HepG2 (cell line): ENCODE measurements at regions not wholly inside any gene's neighbourhood (a gene's known extent, or its start where the extent isn't known, plus 50 kb on each side); places are given as distances from the start of the nearest gene placed in this dataset.
A peak's percentile ranks its signal among the peaks of the same experiment; 100 is the strongest.

ENCODE experiments used
- ATAC-seq: fragments of 200-7000 bp; cut with Tn5 transposase; 3 replicates; pipeline ENCODE4 v1.9.1; 2020; ENCODE audit warnings: mild to moderate bottlenecking, moderate library complexity
- BruUV-seq: library from RNA; stranded (reverse); fragments of 400-500 nt; replicated peaks from 2 replicates; lab custom pipeline; 2021; lab: Mats Ljungman, UMichigan
- CTCF ChIA-PET: fragments of 300-600 bp; formaldehyde crosslinking; extraction: SDS; loops from one replicate; lab custom pipeline; 2021; ENCODE audit warnings: low total read pairs, inconsistent platforms, low intra/inter-chr PET ratio; lab: Yijun Ruan, JAX
- POLR2A ChIA-PET: fragments of 350-600 bp; sonication (Branson Sonifier 250); formaldehyde crosslinking; loops from one replicate; lab custom pipeline; 2020; ENCODE audit warnings: antibody characterized with exemption, inconsistent platforms; lab: Yijun Ruan, JAX
- DNase-seq: peaks from one replicate; pipeline ENCODE4 v3.0.0-alpha.2; 2015; ENCODE audit warnings: low spot score
- FAIRE-seq: peaks from 3 replicates; lab custom pipeline; 2011; peaks lifted over from hg19 to GRCh38; lab: Jason Lieb, UNC
- H2AFZ ChIP-seq: one replicate; pipeline ENCODE4 v1.6.1; 2011; ENCODE audit warnings: low read length, inconsistent platforms
- H3K27ac ChIP-seq: fragments of 300-600 bp; 3 replicates; pipeline ENCODE4 v1.8.0; 2011; ENCODE audit warnings: mixed run types, mild to moderate bottlenecking, mixed read lengths, low read length, inconsistent platforms; ENCODE audit not compliant: insufficient read depth; ENCODE audit errors: extremely low read length
- H3K27me3 ChIP-seq, 2 experiments: fragments of 200-600 bp in 1 of 2; 2 replicates in 1 of 2; 3 replicates in 1 of 2; pipeline versions ENCODE4 v1.6.0 to v1.8.0; 2011; ENCODE audit warnings: low read length in 2 of 2, mild to moderate bottlenecking in 2 of 2, moderate library complexity in 2 of 2, inconsistent platforms in 1 of 2; ENCODE audit not compliant: insufficient read depth in 2 of 2, control insufficient read depth in 1 of 2
- H3K36me3 ChIP-seq, 2 experiments: fragments of 200-600 bp in 1 of 2; replicated peaks in 1 of 2; 2 replicates in 1 of 2; 3 replicates in 1 of 2; pipeline versions ENCODE4 v1.5.1 to v1.8.0; 2011; ENCODE audit warnings: low read length in 2 of 2, inconsistent platforms in 1 of 2; ENCODE audit not compliant: insufficient read depth in 2 of 2, control insufficient read depth in 1 of 2
- H3K4me1 ChIP-seq: 2 replicates; pipeline ENCODE4 v1.5.1; 2012; ENCODE audit warnings: low read length, inconsistent platforms; ENCODE audit not compliant: insufficient read depth
- H3K4me2 ChIP-seq: 2 replicates; pipeline ENCODE4 v1.6.0; 2011; ENCODE audit warnings: low read depth, low read length, inconsistent platforms
- H3K4me3 ChIP-seq, 3 experiments: fragments of 200-600 bp in 1 of 3; sonication (generic), shearing (Covaris generic) in 1 of 3; replicated peaks in 1 of 3; 2 replicates each; pipeline ENCODE4 v1.5.1; 2011 to 2016; ENCODE audit warnings: low read length in 3 of 3, inconsistent platforms in 2 of 3, low read depth in 2 of 3, mild to moderate bottlenecking in 2 of 3, control low read depth in 1 of 3, mixed read lengths in 1 of 3; ENCODE audit not compliant: insufficient read depth in 1 of 3
- H3K79me2 ChIP-seq: one replicate; pipeline ENCODE4 v1.6.1; 2011; ENCODE audit warnings: low read length, inconsistent platforms; ENCODE audit not compliant: insufficient read depth
- H3K9ac ChIP-seq: 2 replicates; pipeline ENCODE4 v1.6.0; 2011; ENCODE audit warnings: mild to moderate bottlenecking, low read depth, low read length, inconsistent platforms; ENCODE audit not compliant: insufficient read depth
- H3K9me3 ChIP-seq: 2 replicates; pipeline ENCODE4 v1.5.1; 2012; ENCODE audit warnings: mild to moderate bottlenecking, low read length
- H4K20me1 ChIP-seq: 2 replicates; pipeline ENCODE4 v1.6.0; 2011; ENCODE audit warnings: inconsistent platforms, mild to moderate bottlenecking, low read length, moderate library complexity; ENCODE audit not compliant: insufficient read depth
- ATF7 ChIP-seq, 2 experiments: fragments of 450-650 bp in 1 of 2; sonication (generic) in 1 of 2; formaldehyde crosslinking in 1 of 2; IDR thresholded peaks; 2 replicates each; pipeline versions ENCODE4 v1.4.0 to v1.6.1; 2016 to 2020; ENCODE audit warnings: antibody characterized with exemption in 1 of 2, mild to moderate bottlenecking in 1 of 2, missing genetic modification reagents in 1 of 2
- CBFB ChIP-seq: sonication (generic); formaldehyde crosslinking; IDR thresholded peaks from 2 replicates; pipeline ENCODE4 v1.4.0; 2020; ENCODE audit warnings: missing genetic modification reagents
- CREB1 ChIP-seq, 2 experiments: fragments of 450-650 bp in 1 of 2; IDR thresholded peaks; 2 replicates each; pipeline ENCODE4 v1.6.1; 2016 to 2017; ENCODE audit warnings: control low read depth in 1 of 2, mild to moderate bottlenecking in 1 of 2, missing compliant biosample characterization in 1 of 2, missing genetic modification characterization in 1 of 2
- GZF1 ChIP-seq: sonication (generic); formaldehyde crosslinking; IDR thresholded peaks from 2 replicates; pipeline ENCODE4 v1.5.1; 2020; ENCODE audit warnings: mild to moderate bottlenecking, missing genetic modification reagents
- HDAC6 ChIP-seq: fragments of 200-600 bp; sonication (generic); IDR thresholded peaks from 2 replicates; pipeline ENCODE4 v1.7.0; 2017; ENCODE audit warnings: mild to moderate bottlenecking, antibody characterized with exemption, low read length, low read depth
- HOXD1 ChIP-seq: sonication (generic); formaldehyde crosslinking; IDR thresholded peaks from 2 replicates; pipeline ENCODE4 v1.5.0; 2020; ENCODE audit warnings: missing genetic modification reagents
- IKZF4 ChIP-seq: sonication (generic); formaldehyde crosslinking; IDR thresholded peaks from 2 replicates; pipeline ENCODE4 v1.5.1; 2020; ENCODE audit warnings: borderline replicate concordance, mild to moderate bottlenecking, low read depth, missing genetic modification reagents; ENCODE audit errors: not compliant biosample characterization
- KMT2A ChIP-seq: sonication (generic); formaldehyde crosslinking; IDR thresholded peaks from 2 replicates; pipeline ENCODE4 v1.4.0; 2020; ENCODE audit warnings: missing genetic modification reagents
- MYNN ChIP-seq: sonication (generic); formaldehyde crosslinking; IDR thresholded peaks from 2 replicates; pipeline ENCODE4 v1.4.0; 2020; ENCODE audit warnings: mild to moderate bottlenecking, low read depth, missing genetic modification reagents
- SMC3 ChIP-seq: IDR thresholded peaks from 2 replicates; pipeline ENCODE4 v1.6.1; 2011; ENCODE audit warnings: low read length, improper control_type of control experiment
- SPEN ChIP-seq: sonication (generic); formaldehyde crosslinking; IDR thresholded peaks from 2 replicates; pipeline ENCODE4 v1.5.1; 2020; ENCODE audit warnings: low read depth, mild to moderate bottlenecking, missing genetic modification reagents
- ZBTB7B ChIP-seq: sonication (generic); formaldehyde crosslinking; IDR thresholded peaks from 2 replicates; pipeline ENCODE4 v1.4.0; 2020; ENCODE audit warnings: missing genetic modification reagents
- ZFP36L2 ChIP-seq: sonication (generic); formaldehyde crosslinking; IDR thresholded peaks from 2 replicates; pipeline ENCODE4 v1.4.0; 2020; ENCODE audit warnings: missing genetic modification reagents
- ZNF12 ChIP-seq: sonication (generic); formaldehyde crosslinking; IDR thresholded peaks from 2 replicates; pipeline ENCODE4 v1.5.0; 2020; ENCODE audit warnings: missing genetic modification reagents
- ZNF20 ChIP-seq: sonication (generic); formaldehyde crosslinking; IDR thresholded peaks from 2 replicates; pipeline ENCODE4 v1.4.0; 2020; ENCODE audit warnings: mild to moderate bottlenecking, moderate library complexity, missing genetic modification reagents
- ZNF317 ChIP-seq: sonication (generic); formaldehyde crosslinking; IDR thresholded peaks from 2 replicates; pipeline ENCODE4 v1.5.0; 2020; ENCODE audit warnings: mild to moderate bottlenecking, missing genetic modification reagents
- ZNF484 ChIP-seq: sonication (generic); formaldehyde crosslinking; IDR thresholded peaks from 2 replicates; pipeline ENCODE4 v1.5.1; 2020; ENCODE audit warnings: mild to moderate bottlenecking, low read depth, missing genetic modification reagents, borderline replicate concordance
- WGBS: methylation state at CpG from one replicate; pipeline ENCODE4 v1.1.6; 2017; ENCODE audit warnings: low lambda C conversion rate; 5-methylcytosine and 5-hydroxymethylcytosine counted together
- in situ Hi-C: cut with HindIII; loops from 2 replicates; pipeline ENCODE4 v1.10.0; 2017; ENCODE audit warnings: low pct_unique_long_range_greater_than_20kb; ENCODE audit not compliant: extremely low pct_ligation_motif_present
- intact Hi-C: fragments of 100-400 bp; cut with micrococcal nuclease; formaldehyde crosslinking; loops from one replicate; pipeline ENCODE4 v1.10.0; 2022; ENCODE audit not compliant: unreplicated experiment
- TF ChIP-seq, protein P1 (sequence below): sonication (generic); formaldehyde crosslinking; IDR thresholded peaks from 2 replicates; pipeline ENCODE4 v1.4.0; 2020; ENCODE audit warnings: low read depth, mild to moderate bottlenecking, missing genetic modification reagents

DNA sequence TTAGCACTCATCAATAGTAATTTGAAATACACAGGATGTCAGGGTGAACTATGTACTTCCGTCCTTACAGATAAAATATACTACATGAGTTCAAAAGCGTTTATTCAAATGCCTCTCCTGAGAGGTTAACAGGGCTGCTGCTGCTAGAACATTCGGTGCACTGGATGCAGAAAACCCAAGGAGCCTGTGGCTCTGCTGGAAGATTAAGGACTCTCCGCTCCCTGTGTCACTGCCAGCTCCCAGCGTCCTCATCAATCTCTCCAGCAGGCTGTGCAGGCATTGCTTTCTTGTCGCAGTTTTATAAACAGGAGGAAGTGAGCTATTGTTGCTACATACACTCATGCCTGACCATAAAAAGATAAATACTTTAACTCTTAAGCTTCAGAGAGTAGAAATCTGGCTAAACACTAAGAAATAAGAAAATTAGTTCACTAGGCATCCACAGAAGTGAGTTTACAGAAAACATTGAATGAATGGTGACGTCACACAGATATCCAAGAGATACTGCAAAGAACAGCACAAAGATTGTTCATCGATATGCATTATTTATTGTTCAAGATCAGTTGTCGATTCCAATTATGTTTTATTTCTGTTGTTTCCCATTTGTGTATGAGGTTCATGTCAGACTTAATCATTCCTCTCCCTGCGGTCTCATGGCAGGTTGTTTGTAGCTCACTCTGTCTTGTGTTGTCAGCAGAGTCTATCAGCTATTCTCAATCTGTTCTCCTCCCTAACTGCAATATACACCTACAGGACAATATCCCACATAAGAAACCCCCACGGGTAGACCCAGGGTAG, 127.9 kb upstream of the MON1B start:
- in situ Hi-C loops, result no loop called here
- ATAC-seq (no peak; the same call in 2 of the 3 replicates), FAIRE-seq (no peak), DNase-seq (no peak)
- H3K4me2 ChIP-seq, result no peak overlapping the region
- intact Hi-C loops, result no loop called here
- H3K4me1 ChIP-seq, result no peaks in the 10 kb centered on the region
- TF ChIP-seq CREB1 (IDR thresholded peaks at IDR 0.05), result peak; percentile 94
- TF ChIP-seq CREB1 (CRISPR knock-in tag; IDR thresholded peaks at IDR 0.05), result no peak
- peak; percentile 91 for TF ChIP-seq ATF7 (IDR thresholded peaks at IDR 0.05)
- TF ChIP-seq ATF7 (CRISPR knock-in tag; IDR thresholded peaks at IDR 0.05), result no peak
- no peak for TF ChIP-seq KMT2A (CRISPR knock-in tag)
- TF ChIP-seq SPEN (CRISPR knock-in tag), result no peak
- no peak for TF ChIP-seq ZNF20 (CRISPR knock-in tag)
- no peaks in the 10 kb centered on the region for H3K36me3 ChIP-seq
- BruUV-seq, result no TSS peak
- no peak overlapping the region for H2AFZ ChIP-seq
- 27% methylated on average over 11 of the region's 11 CpGs for WGBS
- no peaks in the 10 kb centered on the region for H3K27me3 ChIP-seq
- H4K20me1 ChIP-seq, result no peaks in the 10 kb centered on the region
- H3K27ac ChIP-seq, result no peak overlapping the region
- no peaks in the 10 kb centered on the region for H3K79me2 ChIP-seq
- H3K4me3 ChIP-seq, result no peak overlapping the region
- no peak overlapping the region for H3K9ac ChIP-seq
- CTCF ChIA-PET, result no interaction called here
- POLR2A ChIA-PET, result no interaction called here
- H3K9me3 ChIP-seq, result no peaks in the 10 kb centered on the region

DNA sequence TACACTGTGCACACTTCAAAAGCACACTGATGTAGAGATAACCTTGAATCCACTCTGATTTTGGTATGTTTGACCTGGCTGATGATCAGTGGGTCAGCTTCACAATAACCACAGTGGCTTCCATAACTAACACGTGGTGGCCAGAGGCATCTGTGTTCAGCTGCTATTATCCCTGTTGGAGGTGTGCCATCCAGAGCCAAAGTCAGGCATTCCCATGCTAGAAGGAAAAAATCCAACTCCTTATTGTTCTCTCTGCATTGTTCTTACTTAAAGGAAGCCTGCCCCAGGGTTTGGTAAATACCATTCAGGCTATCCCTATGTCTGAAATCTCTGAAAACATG, 127.3 kb upstream of the MON1B start:
- intact Hi-C loops (no loop called here), in situ Hi-C loops (no loop called here)
- no peak overlapping the region for H3K4me2 ChIP-seq
- no peaks in the 10 kb centered on the region for H3K27me3 ChIP-seq
- H3K27ac ChIP-seq, result no peak overlapping the region
- H4K20me1 ChIP-seq, result no peaks in the 10 kb centered on the region
- FAIRE-seq (no peak), ATAC-seq (no peak; the same call in 2 of the 3 replicates), DNase-seq (no peak)
- CTCF ChIA-PET, result no interaction called here
- TF ChIP-seq GZF1 (CRISPR knock-in tag), result no peak
- TF ChIP-seq ZNF12 (CRISPR knock-in tag), result no peak
- no peak for TF ChIP-seq SMC3
- no peak for TF ChIP-seq HDAC6
- no peak for TF ChIP-seq IKZF4 (CRISPR knock-in tag)
- TF ChIP-seq ZBTB7B (CRISPR knock-in tag), result no peak
- no peak for TF ChIP-seq CBFB (CRISPR knock-in tag)
- TF ChIP-seq, protein P1, sequence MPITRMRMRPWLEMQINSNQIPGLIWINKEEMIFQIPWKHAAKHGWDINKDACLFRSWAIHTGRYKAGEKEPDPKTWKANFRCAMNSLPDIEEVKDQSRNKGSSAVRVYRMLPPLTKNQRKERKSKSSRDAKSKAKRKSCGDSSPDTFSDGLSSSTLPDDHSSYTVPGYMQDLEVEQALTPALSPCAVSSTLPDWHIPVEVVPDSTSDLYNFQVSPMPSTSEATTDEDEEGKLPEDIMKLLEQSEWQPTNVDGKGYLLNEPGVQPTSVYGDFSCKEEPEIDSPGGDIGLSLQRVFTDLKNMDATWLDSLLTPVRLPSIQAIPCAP (CRISPR knock-in tag), result no peak
- TF ChIP-seq ZFP36L2 (CRISPR knock-in tag), result no peak
- TF ChIP-seq HOXD1 (CRISPR knock-in tag), result no peak
- TF ChIP-seq ZNF484 (CRISPR knock-in tag), result no peak
- TF ChIP-seq ZNF317 (CRISPR knock-in tag), result no peak
- no peak for TF ChIP-seq MYNN (CRISPR knock-in tag)
- 0% methylated on average over 1 of the region's 1 CpG for WGBS
- no TSS peak for BruUV-seq
- H3K4me1 ChIP-seq, result no peaks in the 10 kb centered on the region
- H2AFZ ChIP-seq, result no peak overlapping the region
- no peaks in the 10 kb centered on the region for H3K79me2 ChIP-seq
- H3K4me3 ChIP-seq, result no peak overlapping the region
- no peaks in the 10 kb centered on the region for H3K9me3 ChIP-seq
- no peaks in the 10 kb centered on the region for H3K36me3 ChIP-seq
- POLR2A ChIA-PET, result no interaction called here
- no peak overlapping the region for H3K9ac ChIP-seq
